Liver (tissue), 3 donors: ENCODE measurements at regions not wholly inside any gene's neighbourhood (a gene's known extent, or its start where the extent isn't known, plus 50 kb on each side); places are given as distances from the start of the nearest gene placed in this dataset.

Experiments used
- GABPA ChIP-seq, 2 donors: IDR thresholded peaks in 1 of 2; conservative IDR thresholded peaks in 1 of 2; 2 replicates each; pipeline ENCODE4 v1.6.1; 2016; ENCODE audit warnings: antibody characterized with exemption in 2 of 2, mild to moderate bottlenecking in 1 of 2, moderate library complexity in 1 of 2
- TF ChIP-seq, protein P1 (sequence below): fragments of 150-350 bp; IDR thresholded peaks from 2 replicates; pipeline ENCODE4 v1.5.1; 2017; ENCODE audit warnings: improper control_type of control experiment, low read depth, low read length; ENCODE audit not compliant: missing input control
- TF ChIP-seq, protein P2 (sequence below): IDR thresholded peaks from 2 replicates; pipeline ENCODE4 v1.6.1; 2016; ENCODE audit warnings: antibody characterized with exemption
- donor health status: healthy.
- donor health status: healthy.

DNA sequence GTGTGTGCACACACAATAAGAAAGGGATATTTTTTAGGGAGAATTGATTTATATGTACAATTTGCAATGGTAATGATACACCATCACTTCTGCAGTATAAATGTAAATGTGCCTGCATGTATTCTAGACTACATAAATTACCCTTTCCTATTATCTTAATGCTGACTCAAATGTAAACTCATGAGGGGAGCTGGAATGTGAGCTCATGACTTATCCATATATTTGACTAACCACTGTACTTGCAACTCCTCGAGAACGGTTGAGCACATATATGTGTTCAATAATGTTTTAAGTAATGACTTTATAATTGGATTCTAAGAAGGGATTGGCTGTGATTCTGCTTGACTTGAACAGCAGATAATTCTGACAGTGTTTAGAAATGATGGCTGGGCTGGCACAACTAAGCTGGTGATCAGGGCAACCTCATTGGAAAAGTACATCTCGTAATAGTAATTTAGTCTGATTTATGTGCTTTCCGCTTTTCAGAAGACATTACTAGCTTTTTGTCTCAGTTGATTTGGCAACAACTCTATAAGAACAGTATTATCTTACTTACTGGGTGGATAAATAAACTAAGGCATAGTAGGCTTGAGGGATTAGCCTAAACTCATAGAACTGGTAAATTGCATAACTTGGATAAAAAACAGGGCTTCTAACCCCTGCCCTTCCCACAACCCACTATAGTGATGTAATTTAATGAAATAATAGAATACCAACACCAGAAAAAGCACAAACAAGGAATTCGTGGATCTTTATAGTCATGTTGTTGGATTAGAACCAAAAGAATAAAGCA, 130.2 kb upstream of the SPEF2 start:
- TF ChIP-seq GABPA (IDR thresholded peaks at IDR 0.05 in 1 of 2, conservative IDR thresholded peaks at IDR 0.05 in 1 of 2), result no peak
- TF ChIP-seq, protein P1, sequence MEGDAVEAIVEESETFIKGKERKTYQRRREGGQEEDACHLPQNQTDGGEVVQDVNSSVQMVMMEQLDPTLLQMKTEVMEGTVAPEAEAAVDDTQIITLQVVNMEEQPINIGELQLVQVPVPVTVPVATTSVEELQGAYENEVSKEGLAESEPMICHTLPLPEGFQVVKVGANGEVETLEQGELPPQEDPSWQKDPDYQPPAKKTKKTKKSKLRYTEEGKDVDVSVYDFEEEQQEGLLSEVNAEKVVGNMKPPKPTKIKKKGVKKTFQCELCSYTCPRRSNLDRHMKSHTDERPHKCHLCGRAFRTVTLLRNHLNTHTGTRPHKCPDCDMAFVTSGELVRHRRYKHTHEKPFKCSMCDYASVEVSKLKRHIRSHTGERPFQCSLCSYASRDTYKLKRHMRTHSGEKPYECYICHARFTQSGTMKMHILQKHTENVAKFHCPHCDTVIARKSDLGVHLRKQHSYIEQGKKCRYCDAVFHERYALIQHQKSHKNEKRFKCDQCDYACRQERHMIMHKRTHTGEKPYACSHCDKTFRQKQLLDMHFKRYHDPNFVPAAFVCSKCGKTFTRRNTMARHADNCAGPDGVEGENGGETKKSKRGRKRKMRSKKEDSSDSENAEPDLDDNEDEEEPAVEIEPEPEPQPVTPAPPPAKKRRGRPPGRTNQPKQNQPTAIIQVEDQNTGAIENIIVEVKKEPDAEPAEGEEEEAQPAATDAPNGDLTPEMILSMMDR, result no peak
- TF ChIP-seq, protein P2, sequence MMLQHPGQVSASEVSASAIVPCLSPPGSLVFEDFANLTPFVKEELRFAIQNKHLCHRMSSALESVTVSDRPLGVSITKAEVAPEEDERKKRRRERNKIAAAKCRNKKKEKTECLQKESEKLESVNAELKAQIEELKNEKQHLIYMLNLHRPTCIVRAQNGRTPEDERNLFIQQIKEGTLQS, result no peak
